Lower lobe of right lung (tissue), 2 donors: ENCODE measurements at regions not wholly inside any gene's neighbourhood (a gene's known extent, or its start where the extent isn't known, plus 50 kb on each side); places are given as distances from the start of the nearest gene placed in this dataset.

Experiments
- ATAC-seq, 2 donors: fragments of 200-7000 bp; cut with Tn5 transposase; one replicate each; pipeline ENCODE4 v1.9.1; 2020 to 2022; ENCODE audit warnings: mild to moderate bottlenecking in 2 of 2, moderate library complexity in 2 of 2
- DNase-seq: peaks from one replicate; pipeline ENCODE4 v3.0.0-alpha.2; 2020
- H3K27ac ChIP-seq: fragments of 200-600 bp; one replicate; pipeline ENCODE4 v1.8.0; 2022
- H3K27me3 ChIP-seq: fragments of 200-600 bp; one replicate; pipeline ENCODE4 v1.8.0; 2022; ENCODE audit warnings: low read depth
- H3K36me3 ChIP-seq: fragments of 200-600 bp; one replicate; pipeline ENCODE4 v1.8.0; 2022; ENCODE audit warnings: mild to moderate bottlenecking
- H3K4me1 ChIP-seq: fragments of 200-600 bp; one replicate; pipeline ENCODE4 v1.8.0; 2022
- H3K4me3 ChIP-seq: fragments of 200-600 bp; one replicate; pipeline ENCODE4 v1.8.0; 2022; ENCODE audit warnings: mild to moderate bottlenecking
- H3K9me3 ChIP-seq: fragments of 200-600 bp; one replicate; pipeline ENCODE4 v1.8.0; 2022
- intact Hi-C: fragments of 100-400 bp; cut with DNase I; formaldehyde crosslinking; loops from one replicate; pipeline ENCODE4 v1.11.0; 2022
- TF ChIP-seq, protein P1 (sequence below): fragments of 200-600 bp; IDR thresholded peaks from one replicate; pipeline ENCODE4 v1.8.0; 2022; ENCODE audit warnings: antibody characterized with exemption, mild to moderate bottlenecking
- donor health status: DM: no; HTN: yes; CAD: no; lungs with severe emphysema.

DNA sequence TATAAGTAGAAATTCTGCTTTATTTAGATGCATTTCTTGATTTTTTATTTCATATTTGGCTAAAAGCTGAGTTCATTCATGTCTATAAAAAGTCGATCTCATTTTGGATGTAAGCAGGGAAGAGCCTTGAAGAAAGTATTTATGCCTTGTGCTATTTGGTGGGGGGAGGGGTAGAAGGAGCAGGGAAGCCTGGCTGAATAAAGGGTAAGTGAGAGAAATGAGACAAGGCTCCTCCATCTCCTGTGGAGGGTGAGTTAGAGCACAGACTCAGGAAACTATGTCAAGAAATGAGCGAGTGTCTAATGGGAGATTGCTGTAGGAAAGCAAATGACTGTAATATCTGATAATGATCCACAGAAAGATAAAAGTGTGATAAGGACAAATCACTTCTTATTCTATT, 121.8 kb upstream of the ATP11B start:
- no peak for ATAC-seq

DNA sequence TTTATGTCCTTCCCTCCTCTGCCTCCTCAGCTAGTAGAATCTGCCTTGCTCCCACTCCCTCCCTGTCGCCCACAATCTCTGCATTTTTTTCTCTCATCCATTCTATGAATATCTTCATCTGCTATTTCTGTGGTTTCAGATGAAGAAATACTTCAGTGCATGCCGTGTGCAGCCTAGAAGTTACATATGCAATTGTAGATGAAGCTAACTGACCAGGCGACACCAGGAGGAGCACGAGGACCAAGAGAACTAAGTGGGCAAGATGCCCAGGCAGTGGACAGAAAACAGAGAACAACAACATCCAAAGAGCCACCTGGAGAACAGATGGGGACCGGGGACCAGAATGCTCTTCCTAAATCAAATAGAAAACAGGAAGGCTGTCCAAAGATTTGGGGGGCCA, 121.4 kb upstream of the ATP11B start:
- Histone ChIP-seq H3K36me3 (no peaks in the 10 kb centered on the region), H3K27ac (no peak overlapping the region), H3K9me3 (no peaks in the 10 kb centered on the region), H3K4me3 (no peak overlapping the region), H3K27me3 (peaks cover 12% of the 10 kb centered on the region), H3K4me1 (no peaks in the 10 kb centered on the region)
- ATAC-seq (no peak), DNase-seq (no peak)
- intact Hi-C loops, result no loop called here
- TF ChIP-seq, protein P1, sequence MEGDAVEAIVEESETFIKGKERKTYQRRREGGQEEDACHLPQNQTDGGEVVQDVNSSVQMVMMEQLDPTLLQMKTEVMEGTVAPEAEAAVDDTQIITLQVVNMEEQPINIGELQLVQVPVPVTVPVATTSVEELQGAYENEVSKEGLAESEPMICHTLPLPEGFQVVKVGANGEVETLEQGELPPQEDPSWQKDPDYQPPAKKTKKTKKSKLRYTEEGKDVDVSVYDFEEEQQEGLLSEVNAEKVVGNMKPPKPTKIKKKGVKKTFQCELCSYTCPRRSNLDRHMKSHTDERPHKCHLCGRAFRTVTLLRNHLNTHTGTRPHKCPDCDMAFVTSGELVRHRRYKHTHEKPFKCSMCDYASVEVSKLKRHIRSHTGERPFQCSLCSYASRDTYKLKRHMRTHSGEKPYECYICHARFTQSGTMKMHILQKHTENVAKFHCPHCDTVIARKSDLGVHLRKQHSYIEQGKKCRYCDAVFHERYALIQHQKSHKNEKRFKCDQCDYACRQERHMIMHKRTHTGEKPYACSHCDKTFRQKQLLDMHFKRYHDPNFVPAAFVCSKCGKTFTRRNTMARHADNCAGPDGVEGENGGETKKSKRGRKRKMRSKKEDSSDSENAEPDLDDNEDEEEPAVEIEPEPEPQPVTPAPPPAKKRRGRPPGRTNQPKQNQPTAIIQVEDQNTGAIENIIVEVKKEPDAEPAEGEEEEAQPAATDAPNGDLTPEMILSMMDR, result no peak

More for the DNA sequence above, 121.8 kb upstream of the ATP11B start:
- Histone ChIP-seq H3K9me3 (no peaks in the 10 kb centered on the region), H3K27ac (no peak overlapping the region), H3K27me3 (peaks cover 12% of the 10 kb centered on the region), H3K4me3 (no peak overlapping the region), H3K36me3 (no peaks in the 10 kb centered on the region), H3K4me1 (no peaks in the 10 kb centered on the region)
- intact Hi-C loops, result no loop called here
- DNase-seq, result no peak
- TF ChIP-seq, protein P1, result no peak

DNA sequence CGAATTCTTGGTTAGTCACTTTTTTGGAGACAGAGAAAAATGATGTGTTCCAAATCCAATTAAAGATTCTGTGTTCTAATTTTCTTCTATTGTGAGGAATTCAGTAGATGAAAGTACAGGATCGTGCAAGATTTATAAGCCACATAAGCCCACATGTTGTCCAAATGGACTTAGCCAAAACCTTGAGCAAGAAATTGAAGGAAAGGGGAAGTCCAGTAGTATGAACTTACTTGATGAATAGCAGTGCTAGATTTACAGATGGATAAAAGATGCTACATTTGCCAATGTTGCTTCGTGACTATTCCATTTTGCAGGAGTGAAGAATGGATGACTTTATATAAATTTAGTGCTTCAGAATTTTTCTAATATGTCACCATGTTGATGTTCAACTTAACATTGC, 120.0 kb upstream of the ATP11B start:
- Histone ChIP-seq H3K4me3 (no peak overlapping the region), H3K36me3 (no peaks in the 10 kb centered on the region), H3K9me3 (no peaks in the 10 kb centered on the region), H3K27ac (no peak overlapping the region), H3K27me3 (peaks cover 12% of the 10 kb centered on the region), H3K4me1 (no peaks in the 10 kb centered on the region)
- TF ChIP-seq, protein P1, result no peak
- DNase-seq (no peak), ATAC-seq (no peak)
- intact Hi-C loops, result no loop called here

DNA sequence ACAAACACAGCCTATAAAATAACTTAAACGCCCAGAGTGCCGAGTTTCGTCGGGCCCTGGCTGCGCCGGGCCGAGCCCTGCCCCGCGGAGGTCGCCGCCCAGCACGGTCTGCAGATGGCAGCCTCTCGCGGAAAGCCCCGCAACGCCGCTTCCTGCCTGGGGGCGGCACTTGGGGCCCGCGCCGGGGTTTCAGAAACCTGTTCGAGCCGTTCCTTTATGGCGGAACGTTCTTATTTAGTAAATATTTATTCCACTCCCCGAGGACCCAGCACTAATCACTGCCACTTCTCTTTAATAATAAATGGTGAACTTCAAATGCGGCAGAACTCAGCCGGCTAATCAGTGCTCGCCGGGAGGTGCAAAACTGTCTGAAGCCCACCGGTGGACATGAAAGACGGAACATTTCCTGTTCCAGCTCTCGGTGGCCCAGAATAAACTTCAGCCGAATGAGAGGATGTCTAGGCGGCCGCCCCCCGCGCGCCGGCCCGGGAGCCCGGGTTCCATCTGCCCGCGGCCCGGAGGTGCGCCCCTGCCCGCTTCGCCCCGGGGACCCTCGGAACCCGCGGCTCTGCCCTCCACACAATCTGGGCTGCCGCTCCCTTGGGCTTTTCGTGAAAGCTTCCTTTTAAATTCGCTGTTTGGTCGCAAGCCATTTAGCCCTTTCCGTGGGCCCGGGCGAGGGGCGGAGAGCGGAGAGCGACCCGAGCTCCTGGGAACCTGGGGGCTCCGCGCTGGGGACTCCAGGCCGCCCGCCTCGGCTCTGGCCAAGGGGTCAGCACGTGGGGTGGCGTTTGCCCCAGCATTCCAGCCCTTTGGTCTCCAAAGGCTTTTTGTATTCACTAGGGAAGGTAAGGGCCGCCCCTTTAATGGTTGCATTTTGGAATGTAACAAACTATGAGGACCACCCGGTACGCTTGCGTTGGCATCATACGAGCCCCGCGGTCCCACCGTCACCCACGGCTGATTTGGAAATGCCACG, 110.8 kb upstream of the ATP11B start:
- ATAC-seq (peak; percentile 80 to 88), DNase-seq (peak; percentile 59)
- Histone ChIP-seq H3K27me3 (peaks cover 33% of the 10 kb centered on the region), H3K27ac (no peak overlapping the region), H3K4me3 (peak overlapping the region; percentile 63), H3K9me3 (no peaks in the 10 kb centered on the region), H3K4me1 (peaks cover 15% of the 10 kb centered on the region), H3K36me3 (no peaks in the 10 kb centered on the region)
- intact Hi-C loops, result no loop called here
- TF ChIP-seq, protein P1, result peak; percentile 31

DNA sequence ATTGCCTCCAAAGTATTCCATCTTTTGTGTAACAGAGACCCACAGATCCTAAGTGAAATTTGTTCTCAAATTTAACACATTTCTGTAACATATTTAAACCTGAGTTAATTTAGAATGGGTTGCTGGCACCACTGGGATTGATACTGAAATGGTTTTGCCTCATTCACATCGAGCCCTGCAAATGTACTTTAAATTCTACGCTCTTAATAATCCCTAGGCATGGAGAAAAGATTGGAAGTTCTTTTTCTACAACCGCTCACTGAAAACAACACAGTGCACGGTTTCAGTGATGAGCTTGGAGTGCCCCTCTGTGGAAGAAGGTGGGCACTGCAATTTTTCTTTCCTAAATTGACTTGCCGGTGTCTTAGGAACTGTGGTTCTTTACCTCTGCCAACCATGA, 109.9 kb upstream of the ATP11B start:
- intact Hi-C loops, result no loop called here
- peak overlapping the region; percentile 63 for H3K4me3 ChIP-seq
- no peak overlapping the region for H3K27ac ChIP-seq
- H3K36me3 ChIP-seq, result no peaks in the 10 kb centered on the region
- peaks cover 33% of the 10 kb centered on the region for H3K27me3 ChIP-seq
- TF ChIP-seq, protein P1, result peak; percentile 89
- no peaks in the 10 kb centered on the region for H3K9me3 ChIP-seq
- DNase-seq, result no peak
- peak; percentile 90 to 92 for ATAC-seq
- peaks cover 15% of the 10 kb centered on the region for H3K4me1 ChIP-seq
